ENCODE measurements at regions not wholly inside any gene's neighbourhood (a gene's known extent, or its start where the extent isn't known, plus 50 kb on each side); places are given as distances from the start of the nearest gene placed in this dataset.

DNA sequence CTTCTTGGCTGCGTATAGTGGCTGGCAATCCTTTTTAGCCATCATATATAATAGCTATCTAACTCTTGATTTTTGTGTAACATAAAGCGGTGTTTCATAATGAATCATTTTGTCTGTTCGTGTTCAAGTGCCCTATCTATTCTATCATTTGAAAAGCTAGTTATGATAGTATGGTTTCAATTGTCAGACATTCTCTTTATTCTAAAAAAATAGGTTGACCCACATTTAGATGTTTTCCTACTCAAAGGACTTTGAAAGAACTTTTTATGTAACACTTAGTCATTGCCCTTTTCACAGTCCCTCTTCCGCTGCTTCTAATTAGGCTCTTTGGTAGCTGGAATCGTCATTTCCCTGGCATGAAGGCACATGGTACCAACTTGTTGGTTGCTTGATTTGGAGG is 272.2 kb upstream of the B3GALT2 start:
- BruUV-seq (replicated peaks), result no TSS peak
- H3K36me3 Mint-ChIP-seq (ENCODE audit: insufficient read depth, unreplicated experiment), result no peaks in the 10 kb centered on the region
- H3K27me3 Mint-ChIP-seq (ENCODE audit: insufficient read depth, unreplicated experiment), result no peaks in the 10 kb centered on the region
- Histone ChIP-seq H3K4me3 (ENCODE audit: low read depth, low read length) (no peak overlapping the region), H3K36me3 (ENCODE audit: control insufficient read depth, insufficient read depth, low read length) (no peaks in the 10 kb centered on the region), H3K27me3 (replicated peaks; ENCODE audit: control insufficient read depth, insufficient read depth, low read length) (no peaks in the 10 kb centered on the region; the same call in 1 of the 2 replicates), H3K9me3 (no peaks in the 10 kb centered on the region), H3K4me1 (peaks cover 14% of the 10 kb centered on the region)
- H3K4me1 Mint-ChIP-seq (ENCODE audit: low read depth, unreplicated experiment), result peaks cover 4% of the 10 kb centered on the region
- no peaks in the 10 kb centered on the region for H3K9me3 Mint-ChIP-seq (ENCODE audit: unreplicated experiment)
- intact Hi-C loops (cut with micrococcal nuclease; ENCODE audit: unreplicated experiment), result no loop called here
- ChIA-PET POLR2A (no interaction called here), CTCF (no interaction called here)
- no peak overlapping the region for H3K27ac Mint-ChIP-seq (ENCODE audit: unreplicated experiment)
- no peak for DNase-seq
- TF ChIP-seq, protein P1, sequence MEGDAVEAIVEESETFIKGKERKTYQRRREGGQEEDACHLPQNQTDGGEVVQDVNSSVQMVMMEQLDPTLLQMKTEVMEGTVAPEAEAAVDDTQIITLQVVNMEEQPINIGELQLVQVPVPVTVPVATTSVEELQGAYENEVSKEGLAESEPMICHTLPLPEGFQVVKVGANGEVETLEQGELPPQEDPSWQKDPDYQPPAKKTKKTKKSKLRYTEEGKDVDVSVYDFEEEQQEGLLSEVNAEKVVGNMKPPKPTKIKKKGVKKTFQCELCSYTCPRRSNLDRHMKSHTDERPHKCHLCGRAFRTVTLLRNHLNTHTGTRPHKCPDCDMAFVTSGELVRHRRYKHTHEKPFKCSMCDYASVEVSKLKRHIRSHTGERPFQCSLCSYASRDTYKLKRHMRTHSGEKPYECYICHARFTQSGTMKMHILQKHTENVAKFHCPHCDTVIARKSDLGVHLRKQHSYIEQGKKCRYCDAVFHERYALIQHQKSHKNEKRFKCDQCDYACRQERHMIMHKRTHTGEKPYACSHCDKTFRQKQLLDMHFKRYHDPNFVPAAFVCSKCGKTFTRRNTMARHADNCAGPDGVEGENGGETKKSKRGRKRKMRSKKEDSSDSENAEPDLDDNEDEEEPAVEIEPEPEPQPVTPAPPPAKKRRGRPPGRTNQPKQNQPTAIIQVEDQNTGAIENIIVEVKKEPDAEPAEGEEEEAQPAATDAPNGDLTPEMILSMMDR (IDR thresholded peaks at IDR 0.05; ENCODE audit: insufficient read depth in 1 of 2, low read depth in 1 of 2, low read length in 1 of 2, severe bottlenecking in 1 of 2, unreplicated experiment in 1 of 2), result no peak
- no peak overlapping the region for H3K4me3 Mint-ChIP-seq (ENCODE audit: unreplicated experiment)

DNA sequence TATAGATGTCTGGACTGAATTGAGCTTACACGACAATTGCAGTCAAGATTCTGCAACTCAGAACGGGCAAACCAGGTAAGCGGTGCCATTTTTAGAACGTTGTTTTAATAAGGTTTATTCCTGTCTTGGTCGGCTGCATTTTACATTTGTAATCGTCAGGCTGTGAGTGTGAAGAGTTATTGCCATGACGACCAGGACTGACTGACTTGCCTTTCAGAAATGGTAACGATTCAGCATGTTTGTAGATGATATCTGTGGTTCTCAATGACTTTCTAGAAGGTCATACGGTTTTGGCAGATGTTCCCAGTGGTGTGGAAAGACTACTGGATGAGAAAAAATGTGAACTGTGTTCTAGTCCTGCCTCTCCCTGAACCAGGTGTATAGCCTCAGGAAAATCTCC is 271.3 kb upstream of the B3GALT2 start:
- no peaks in the 10 kb centered on the region for H3K36me3 ChIP-seq (ENCODE audit: control insufficient read depth, insufficient read depth, low read length)
- Mint-ChIP-seq H3K27ac (ENCODE audit: unreplicated experiment) (no peak overlapping the region), H3K4me3 (ENCODE audit: unreplicated experiment) (no peak overlapping the region), H3K4me1 (ENCODE audit: low read depth, unreplicated experiment) (peaks cover under 1% of the 10 kb centered on the region), H3K9me3 (ENCODE audit: unreplicated experiment) (no peaks in the 10 kb centered on the region), H3K36me3 (ENCODE audit: insufficient read depth, unreplicated experiment) (no peaks in the 10 kb centered on the region), H3K27me3 (ENCODE audit: insufficient read depth, unreplicated experiment) (no peaks in the 10 kb centered on the region)
- intact Hi-C loops (cut with micrococcal nuclease; ENCODE audit: unreplicated experiment), result no loop called here
- TF ChIP-seq, protein P1 (IDR thresholded peaks at IDR 0.05; ENCODE audit: insufficient read depth in 1 of 2, low read depth in 1 of 2, low read length in 1 of 2, severe bottlenecking in 1 of 2, unreplicated experiment in 1 of 2), result no peak
- H3K27me3 ChIP-seq (replicated peaks; ENCODE audit: control insufficient read depth, insufficient read depth, low read length), result no peaks in the 10 kb centered on the region; the same call in 1 of the 2 replicates
- CTCF ChIA-PET, result no interaction called here
- no TSS peak for BruUV-seq (replicated peaks)
- DNase-seq, result no peak
- H3K4me1 ChIP-seq, result peaks cover 5% of the 10 kb centered on the region
- H3K9me3 ChIP-seq, result no peaks in the 10 kb centered on the region
- POLR2A ChIA-PET, result no interaction called here
- no peak overlapping the region for H3K4me3 ChIP-seq (ENCODE audit: low read depth, low read length)

DNA sequence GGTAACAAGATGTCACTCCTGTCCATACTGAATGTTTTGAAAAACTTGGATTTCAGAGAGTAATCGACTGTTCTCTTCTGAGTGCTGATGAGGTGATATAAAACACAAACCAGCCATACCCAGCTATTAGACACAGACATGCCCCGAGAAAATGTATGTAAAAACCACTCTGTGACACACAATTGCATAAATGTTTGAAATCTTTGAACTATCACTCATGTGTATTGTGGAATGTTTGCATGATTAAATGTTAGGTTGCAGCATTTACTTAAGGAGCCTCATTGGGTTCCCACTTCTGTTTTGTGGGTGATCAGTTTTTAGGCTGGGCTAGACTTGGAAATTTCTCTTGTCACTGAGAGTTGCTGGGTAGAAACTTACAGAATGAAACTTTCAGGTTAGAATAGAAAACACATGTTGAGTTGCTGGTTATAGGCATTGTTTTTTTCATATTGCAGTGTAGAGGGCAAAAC is 270.4 kb upstream of the B3GALT2 start:
- Histone ChIP-seq H3K36me3 (ENCODE audit: control insufficient read depth, insufficient read depth, low read length) (no peaks in the 10 kb centered on the region), H3K4me1 (no peaks in the 10 kb centered on the region), H3K9me3 (no peaks in the 10 kb centered on the region), H3K27me3 (replicated peaks; ENCODE audit: control insufficient read depth, insufficient read depth, low read length) (no peaks in the 10 kb centered on the region; the same call in 1 of the 2 replicates), H3K4me3 (ENCODE audit: low read depth, low read length) (no peak overlapping the region)
- POLR2A ChIA-PET, result no interaction called here
- DNase-seq, result no peak
- CTCF ChIA-PET, result no interaction called here
- Mint-ChIP-seq H3K27me3 (ENCODE audit: insufficient read depth, unreplicated experiment) (no peaks in the 10 kb centered on the region), H3K4me3 (ENCODE audit: unreplicated experiment) (no peak overlapping the region), H3K36me3 (ENCODE audit: insufficient read depth, unreplicated experiment) (no peaks in the 10 kb centered on the region), H3K9me3 (ENCODE audit: unreplicated experiment) (no peaks in the 10 kb centered on the region), H3K27ac (ENCODE audit: unreplicated experiment) (no peak overlapping the region), H3K4me1 (ENCODE audit: low read depth, unreplicated experiment) (no peaks in the 10 kb centered on the region)
- TF ChIP-seq, protein P1 (IDR thresholded peaks at IDR 0.05; ENCODE audit: insufficient read depth in 1 of 2, low read depth in 1 of 2, low read length in 1 of 2, severe bottlenecking in 1 of 2, unreplicated experiment in 1 of 2), result no peak
- BruUV-seq (replicated peaks), result no TSS peak
- intact Hi-C loops (cut with micrococcal nuclease; ENCODE audit: unreplicated experiment), result no loop called here
